ENCODE measurements at regions not wholly inside any gene's neighbourhood (a gene's known extent, or its start where the extent isn't known, plus 50 kb on each side); places are given as distances from the start of the nearest gene placed in this dataset.

- no peak for DNase-seq (ENCODE audit: low read depth)
These were observed 63.4 kb upstream of the NCOR2 start for GRCh38 chr12:124630791-124631313.

GRCh38 chr12:124629789-124630480, 62.5 kb upstream of the NCOR2 start:
- DNase-seq (ENCODE audit: low read depth): no peak

GRCh38 chr12:124629117-124629516, 61.7 kb upstream of the NCOR2 start:
- no peak for DNase-seq (ENCODE audit: low read depth)

GRCh38 chr12:124627956-124628355, 60.5 kb upstream of the NCOR2 start:
- no peak for DNase-seq (ENCODE audit: low read depth)

- no peak for DNase-seq (ENCODE audit: low read depth)
These were observed 59.6 kb upstream of the NCOR2 start for GRCh38 chr12:124626971-124627411.

GRCh38 chr12:124625867-124626675, 58.7 kb upstream of the NCOR2 start:
- no peak for DNase-seq (ENCODE audit: low read depth)

- no peak for DNase-seq (ENCODE audit: low read depth)
These were observed 57.4 kb upstream of the NCOR2 start for GRCh38 chr12:124624823-124625222.

GRCh38 chr12:124623344-124624035, 56.1 kb upstream of the NCOR2 start:
- no peak for DNase-seq (ENCODE audit: low read depth)

GRCh38 chr12:124622764-124623163, 55.4 kb upstream of the NCOR2 start:
- no peak for DNase-seq (ENCODE audit: low read depth)

- no peak for DNase-seq (ENCODE audit: low read depth)
These were observed 54.9 kb upstream of the NCOR2 start for GRCh38 chr12:124622331-124622730.

- no peak for DNase-seq (ENCODE audit: low read depth)
These were observed 53.9 kb upstream of the NCOR2 start for GRCh38 chr12:124621296-124621660.

- DNase-seq (ENCODE audit: low read depth): no peak
These were observed 53.3 kb upstream of the NCOR2 start for GRCh38 chr12:124620606-124621295.

- DNase-seq (ENCODE audit: low read depth): no peak
These were observed 51.0 kb upstream of the NCOR2 start for GRCh38 chr12:124618291-124618902.

GRCh38 chr12:124617615-124618014, 50.2 kb upstream of the NCOR2 start:
- no peak for DNase-seq (ENCODE audit: low read depth)
